GM12891 (cell line): ENCODE measurements at regions not wholly inside any gene's neighbourhood (a gene's known extent, or its start where the extent isn't known, plus 50 kb on each side); places are given as distances from the start of the nearest gene placed in this dataset.

Source experiments
- POLR2A ChIP-seq: IDR thresholded peaks from 2 replicates; pipeline ENCODE4 v1.6.1; 2011; ENCODE audit warnings: low read depth, low read length, control low read depth
- POLR2AphosphoS5 ChIP-seq: IDR thresholded peaks from 2 replicates; pipeline ENCODE4 v1.6.1; 2011; ENCODE audit warnings: low read depth, low read length, control low read depth
- TAF1 ChIP-seq: IDR thresholded peaks from 2 replicates; pipeline ENCODE4 v1.6.1; 2011; ENCODE audit warnings: low read depth, low read length, control low read depth

- TF ChIP-seq POLR2A, result no peak
- TF ChIP-seq POLR2AphosphoS5, result no peak
- no peak for TF ChIP-seq TAF1
Observed at GRCh38 chr1:187638733-187639434, 810.1 kb downstream of the PLA2G4A start.
